EL (cell line): ENCODE measurements at regions not wholly inside any gene's neighbourhood (a gene's known extent, or its start where the extent isn't known, plus 50 kb on each side); places are given as distances from the start of the nearest gene placed in this dataset.
"Not testable (repeated sequence)": the region's sequence is repeated elsewhere in the genome, so short reads cannot be mapped to it uniquely, and the experiment has no call there.

Source experiments
- DNase-seq: peaks from one replicate; pipeline ENCODE4 v3.0.0-alpha.2; 2016

DNA sequence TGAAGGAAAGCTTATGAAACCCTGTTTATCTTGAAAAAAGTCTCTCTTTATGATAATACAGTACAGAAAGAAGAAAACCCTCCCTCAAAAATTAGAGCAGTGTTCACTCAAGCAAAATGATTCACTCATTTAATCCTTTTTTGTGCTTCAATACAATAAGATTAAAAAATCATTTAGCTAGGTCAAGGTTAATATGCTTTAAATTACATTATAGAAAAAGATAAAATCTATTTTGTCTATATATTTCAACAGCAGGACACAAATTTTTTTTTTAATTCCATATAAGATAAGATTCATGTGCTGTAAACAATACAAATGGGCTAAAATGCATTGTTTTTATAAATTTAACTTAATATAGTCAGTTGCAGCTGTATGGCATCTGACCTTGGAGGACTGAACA lies 176.9 kb downstream of the KCNE4 start:
- no peak for DNase-seq

DNA sequence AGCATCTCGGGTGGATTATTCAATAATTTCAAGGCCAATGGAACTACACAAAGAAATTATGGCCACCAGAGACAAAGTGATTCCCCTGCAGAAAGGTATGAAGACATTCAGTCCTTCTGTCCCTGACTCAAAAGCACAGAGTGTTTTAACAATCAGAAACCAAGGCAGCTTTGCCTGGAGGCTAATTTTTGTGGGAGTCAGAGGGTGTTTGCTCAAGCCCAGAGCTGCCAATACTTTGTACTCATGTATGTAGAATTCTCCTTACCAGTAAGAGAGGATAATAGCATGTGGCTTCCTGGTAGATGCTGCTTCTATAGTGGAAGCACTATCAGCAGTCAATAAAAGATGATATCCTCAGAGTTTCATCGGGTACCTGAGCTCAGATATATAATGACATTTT lies 178.4 kb downstream of the KCNE4 start:
- peak; percentile 66 for DNase-seq

DNA sequence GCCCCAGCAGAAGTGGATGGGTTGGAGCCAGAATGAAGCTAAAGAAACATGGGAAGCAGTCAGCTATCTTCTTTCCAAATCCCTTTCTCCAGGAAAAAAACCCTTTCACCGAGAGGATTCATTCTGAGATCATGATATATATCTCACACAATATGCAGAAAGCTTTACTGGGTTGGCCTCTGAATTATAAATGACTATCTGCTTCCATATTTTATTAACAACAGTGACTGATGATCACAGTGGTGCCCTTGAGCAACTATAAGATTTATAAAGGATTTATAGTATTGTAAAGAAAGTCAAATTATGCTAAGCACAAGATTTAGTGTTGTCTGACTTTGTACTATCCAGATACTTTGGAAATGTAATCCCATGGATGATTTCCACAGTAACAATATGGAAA lies 180.3 kb downstream of the KCNE4 start:
- DNase-seq: no peak

DNA sequence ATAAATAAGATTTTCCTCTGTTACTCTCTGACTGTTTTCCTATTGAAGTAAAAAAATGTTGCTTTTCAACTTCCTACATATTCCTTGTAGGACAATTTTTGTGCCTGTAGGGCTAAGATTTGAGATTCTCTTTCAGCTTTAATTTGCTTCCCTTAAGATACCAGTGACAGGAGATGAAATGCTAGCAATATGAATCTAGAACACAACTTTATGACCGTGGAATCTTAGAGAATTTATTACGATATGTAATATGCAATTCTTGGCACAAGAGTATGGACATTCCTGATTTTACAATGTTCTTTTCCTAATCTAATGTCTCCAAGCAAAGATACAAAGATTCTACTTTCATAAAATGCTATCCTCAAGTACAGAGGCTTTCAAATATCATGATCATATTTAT lies 180.9 kb downstream of the KCNE4 start:
- DNase-seq: no peak

DNA sequence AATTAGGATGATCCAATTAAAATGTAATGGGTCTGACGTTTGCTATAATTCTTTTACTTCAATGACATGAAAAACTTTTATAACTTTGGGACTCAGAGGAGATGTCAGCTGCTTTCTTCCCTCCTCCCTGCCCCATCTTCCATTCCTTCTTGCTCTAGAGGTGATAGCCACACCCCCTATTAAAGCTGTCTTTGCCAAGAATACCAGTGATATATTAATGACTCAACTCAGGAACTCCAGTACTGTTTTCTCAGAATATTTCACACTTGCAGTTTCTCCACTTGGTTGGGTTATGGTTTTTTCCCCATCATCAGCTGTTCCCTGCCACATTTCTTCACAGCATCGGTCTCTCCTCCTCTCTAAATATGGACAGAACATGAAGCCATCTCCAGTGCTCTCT lies 184.0 kb downstream of the KCNE4 start:
- DNase-seq: peak; percentile 47

DNA sequence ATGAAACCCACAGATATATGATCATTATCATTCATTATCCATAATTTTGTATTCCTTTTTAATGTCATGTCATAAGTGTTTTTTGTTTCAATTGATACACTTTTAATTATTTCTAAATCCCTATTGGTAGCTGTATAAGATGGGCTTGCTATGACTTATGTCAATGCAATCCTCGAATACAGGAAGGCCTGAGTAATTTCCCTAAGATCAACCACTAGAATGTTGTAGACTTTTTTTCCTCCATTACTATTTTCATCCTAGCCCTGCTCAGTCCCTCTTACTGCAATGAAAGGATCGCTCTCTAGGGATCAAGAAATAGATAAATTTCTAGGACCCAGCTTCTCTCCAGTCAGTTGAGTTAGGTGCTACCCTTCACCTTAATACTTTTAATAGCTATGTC lies 186.3 kb downstream of the KCNE4 start:
- peak; percentile 23 for DNase-seq

DNA sequence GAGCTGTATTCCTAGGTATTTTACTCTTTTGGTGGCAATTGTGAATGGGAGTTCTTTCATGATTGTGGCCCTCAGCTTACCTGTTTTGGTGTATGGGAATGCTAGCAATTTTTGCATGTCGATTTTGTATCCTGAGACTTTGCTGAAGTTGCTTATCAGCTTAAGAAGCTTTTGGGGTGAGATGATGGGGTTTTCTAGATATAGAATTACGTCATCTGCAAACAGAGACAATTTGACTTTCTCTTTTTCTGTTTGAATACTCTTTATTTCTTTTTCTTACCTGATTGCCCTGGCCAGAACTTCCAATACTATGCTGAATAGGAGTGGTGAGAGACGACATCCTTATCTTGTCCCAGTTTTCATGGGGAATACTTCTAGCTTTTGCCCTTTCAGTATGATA lies 191.2 kb downstream of the KCNE4 start:
- DNase-seq: no peak

DNA sequence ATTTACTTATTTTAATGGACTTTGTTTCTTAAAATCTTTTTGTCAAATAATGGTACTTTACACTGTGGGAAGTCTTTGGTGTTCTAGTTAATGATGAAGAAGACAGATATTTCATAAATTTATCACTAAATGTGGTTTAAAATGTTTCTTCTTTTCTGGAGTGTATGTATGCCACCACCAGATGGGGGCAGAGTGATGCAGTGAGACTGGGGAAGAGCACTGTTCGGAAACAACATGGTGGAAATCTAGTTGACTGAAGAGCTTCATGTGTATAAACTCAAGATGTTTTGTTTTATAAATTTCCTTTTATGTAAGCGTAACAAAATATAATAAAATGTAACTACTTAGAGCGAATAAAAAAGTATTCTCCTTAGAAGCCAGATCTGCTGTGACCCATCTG lies 195.1 kb downstream of the KCNE4 start:
- DNase-seq: peak; percentile 38

DNA sequence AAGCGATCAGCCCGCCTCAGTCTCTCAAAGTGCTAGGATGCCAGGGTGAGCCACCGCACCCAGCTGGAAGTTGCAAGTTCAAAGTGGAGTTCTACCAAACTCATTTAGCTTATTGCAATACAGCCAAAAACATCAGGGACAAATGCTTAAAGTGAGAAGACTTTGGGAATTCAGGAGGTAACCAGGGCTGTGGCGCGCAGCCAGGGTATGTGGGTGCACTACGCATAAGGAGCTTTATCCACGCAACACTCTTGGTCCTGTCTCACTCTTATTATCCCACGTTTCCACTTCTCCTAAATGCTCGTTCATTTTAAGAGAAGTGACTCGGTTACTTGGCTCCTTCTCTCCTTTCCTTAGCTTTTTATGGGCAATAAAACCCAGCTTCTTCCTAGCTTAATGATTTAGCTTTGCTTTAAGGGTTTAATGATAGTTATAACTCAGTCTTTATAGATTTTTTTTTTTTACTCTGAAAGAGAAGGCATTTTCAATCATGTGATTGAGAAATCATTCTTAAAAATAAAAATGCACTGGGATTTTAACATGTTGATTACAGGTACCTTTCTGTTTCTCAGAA lies 199.8 kb downstream of the KCNE4 start:
- no peak for DNase-seq

DNA sequence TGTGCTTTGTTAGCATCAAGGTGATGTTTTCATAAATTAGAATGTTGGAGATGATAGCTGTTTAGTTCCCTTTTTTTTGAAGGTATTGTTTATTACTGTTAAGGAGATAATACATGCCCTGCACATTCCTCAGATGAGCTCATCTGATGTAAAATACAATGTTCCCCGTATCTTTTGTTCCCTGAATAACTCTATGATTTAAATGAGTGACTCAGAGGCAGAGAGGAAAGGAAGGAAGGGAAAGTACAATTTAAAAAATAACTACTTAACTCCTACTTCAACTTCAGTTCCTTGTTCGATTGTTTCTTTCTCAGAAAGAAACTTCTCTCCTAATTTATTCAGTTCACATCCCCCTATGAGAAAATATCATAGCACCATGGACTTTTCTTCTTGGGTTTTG lies 208.7 kb downstream of the KCNE4 start:
- peak; percentile 57 for DNase-seq

DNA sequence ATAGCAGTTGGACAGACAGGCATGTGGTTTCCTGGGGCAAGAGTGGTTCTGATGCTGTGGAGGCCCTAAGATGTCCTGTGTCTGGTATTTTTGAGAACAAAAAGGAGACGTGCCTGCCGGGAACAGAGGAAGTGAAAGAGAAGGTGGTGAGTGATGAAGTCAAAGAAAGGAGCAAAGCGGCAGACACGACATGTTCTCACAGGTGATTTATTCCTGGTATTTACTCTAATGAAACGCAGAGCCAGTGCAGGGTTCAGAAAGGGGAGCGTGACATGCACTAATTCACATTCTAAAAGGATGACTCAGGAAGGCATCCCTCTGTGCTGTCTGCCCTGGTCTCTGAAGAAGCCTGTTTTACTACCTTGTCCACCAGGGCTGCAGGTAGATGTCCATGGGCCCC lies 211.0 kb downstream of the KCNE4 start:
- DNase-seq: peak; percentile 66

DNA sequence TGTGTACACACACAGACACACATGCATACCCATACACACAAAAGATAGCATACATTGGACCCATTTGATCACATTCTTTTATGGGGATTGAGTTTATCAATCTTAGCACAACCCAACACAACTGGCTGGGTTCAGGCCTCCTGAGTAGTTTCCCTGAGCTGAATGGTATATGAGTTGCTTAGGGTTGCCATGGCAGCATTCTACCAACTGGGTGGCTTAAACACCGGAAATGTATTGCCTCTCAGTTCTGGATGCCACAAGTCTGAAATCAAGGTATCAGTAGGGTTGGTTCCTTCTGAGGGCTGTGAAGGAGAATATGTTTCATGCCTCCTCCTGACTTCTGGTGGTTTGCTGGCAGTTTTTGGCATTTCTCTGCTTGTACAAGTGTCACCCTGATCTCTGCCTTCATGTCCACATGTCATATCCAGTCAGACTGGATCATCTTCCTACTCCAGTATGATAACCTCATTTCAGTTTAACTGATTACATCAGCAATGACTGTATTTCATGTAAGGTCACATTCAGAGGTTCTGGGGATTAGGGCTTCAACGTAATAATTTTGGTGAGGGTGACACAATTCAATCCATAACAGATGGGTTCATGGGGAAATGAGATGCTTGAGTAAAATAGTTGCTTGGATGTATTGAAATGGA lies 212.7 kb downstream of the KCNE4 start:
- DNase-seq: peak; percentile 3

DNA sequence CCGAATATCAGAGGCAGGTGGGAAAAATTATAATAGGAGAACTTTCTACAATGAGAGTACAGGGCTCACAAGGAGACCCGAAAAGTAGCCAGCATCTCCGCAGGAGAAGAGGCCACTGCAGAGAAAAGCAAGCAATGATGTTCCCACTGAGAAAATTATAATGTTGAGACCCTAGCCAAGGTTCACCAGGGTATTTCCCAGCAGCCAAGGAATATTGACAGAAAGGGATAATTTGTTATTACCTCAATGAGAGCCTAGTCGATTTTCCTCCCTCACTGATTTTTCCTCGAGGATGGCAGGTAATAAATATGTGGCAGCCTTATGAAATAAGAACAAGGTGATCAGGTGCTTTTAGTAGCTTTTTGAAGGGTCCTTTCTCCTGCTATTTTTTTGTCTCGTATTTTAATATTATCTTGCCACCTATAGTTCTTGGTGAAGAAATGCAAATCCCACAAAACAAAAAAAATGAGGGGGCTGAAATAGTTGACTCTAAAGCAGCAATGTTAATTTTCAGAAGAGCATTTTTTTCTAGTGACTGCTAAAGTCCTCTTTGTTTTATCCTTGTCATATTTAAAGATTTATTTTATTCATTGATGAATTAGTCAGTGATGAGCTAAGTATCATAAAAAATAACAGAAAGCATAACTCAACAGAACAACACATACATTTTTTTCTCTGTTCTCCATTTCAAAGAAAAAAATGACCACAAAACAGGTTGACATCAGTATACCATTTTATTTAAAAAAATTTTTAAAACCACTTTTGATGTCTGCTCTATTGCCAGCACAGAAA lies 215.4 kb downstream of the KCNE4 start:
- no peak for DNase-seq

DNA sequence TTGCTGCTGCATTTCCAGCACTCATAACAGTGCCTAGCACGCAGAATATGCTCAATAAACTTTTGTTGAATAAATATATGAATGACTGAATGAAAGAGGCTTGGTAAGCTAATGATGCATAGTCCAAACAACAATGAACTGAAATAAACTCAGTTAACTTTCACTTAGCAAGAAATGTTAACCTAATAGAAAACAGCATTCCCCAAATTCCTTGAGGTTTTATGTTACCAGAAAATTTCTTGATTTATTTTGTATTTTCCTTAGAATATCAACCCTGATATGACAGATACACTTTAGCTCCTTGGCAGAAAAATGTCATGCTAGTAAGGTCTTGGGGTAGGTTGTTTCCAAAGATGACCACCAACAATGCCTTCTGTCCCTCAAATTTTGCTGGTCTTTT lies 217.4 kb downstream of the KCNE4 start:
- DNase-seq: peak; percentile 8

DNA sequence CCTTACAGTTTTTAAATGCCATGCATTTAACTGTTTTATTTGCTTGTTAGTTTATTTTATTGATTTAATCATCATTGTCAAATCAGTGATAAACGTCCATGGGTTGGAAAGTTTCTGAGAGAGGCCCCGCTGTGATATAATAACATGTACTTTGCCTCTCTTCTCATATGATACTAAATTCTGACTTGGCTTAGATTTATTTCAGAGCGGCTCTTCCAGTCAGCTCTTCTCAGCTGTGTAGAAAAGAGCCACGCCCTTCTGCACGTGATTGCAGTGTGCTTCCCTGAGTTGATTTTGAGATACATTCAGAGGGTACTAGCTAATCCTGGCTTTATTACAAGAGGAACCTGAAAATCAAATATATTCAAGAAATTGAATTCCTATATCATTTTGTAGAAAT lies 218.6 kb downstream of the KCNE4 start:
- DNase-seq: no peak

DNA sequence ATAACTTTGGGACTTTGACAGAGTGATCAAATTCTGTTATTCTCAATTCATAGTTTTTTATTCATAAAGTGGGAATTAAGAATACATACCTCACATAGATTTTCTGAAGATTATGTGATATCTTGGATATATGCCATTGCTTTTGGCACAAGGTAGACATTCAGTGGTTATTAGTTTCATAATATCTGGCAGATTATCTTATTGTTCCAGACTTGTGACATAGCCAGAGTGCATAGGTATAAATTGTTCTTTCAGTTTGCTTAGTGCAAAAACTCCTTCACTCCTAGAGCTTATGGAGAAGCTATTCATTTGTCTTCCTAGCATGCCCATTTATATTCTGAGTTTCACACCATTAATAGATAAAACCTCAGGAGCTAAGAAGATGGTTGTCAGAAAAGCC lies 222.0 kb downstream of the KCNE4 start:
- DNase-seq: no peak

DNA sequence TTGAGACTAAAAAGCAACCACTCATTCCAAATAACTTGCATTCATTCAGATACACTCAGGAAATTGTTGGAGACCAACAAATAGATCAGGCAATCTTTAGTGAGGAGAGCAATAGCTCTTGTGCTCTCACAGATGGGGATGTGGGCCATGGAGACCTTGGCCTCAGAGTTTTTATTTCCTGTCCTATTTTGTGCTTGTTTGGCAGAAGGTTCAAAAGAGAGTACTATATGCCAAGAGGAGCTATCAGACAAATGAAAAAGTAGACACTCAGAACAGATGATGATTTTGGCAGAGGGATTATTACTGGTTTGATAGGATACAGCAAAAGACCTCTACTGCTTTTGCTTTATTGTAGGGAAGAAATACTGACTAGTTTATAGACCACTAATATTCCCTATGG lies 230.2 kb downstream of the KCNE4 start:
- DNase-seq: no peak

DNA sequence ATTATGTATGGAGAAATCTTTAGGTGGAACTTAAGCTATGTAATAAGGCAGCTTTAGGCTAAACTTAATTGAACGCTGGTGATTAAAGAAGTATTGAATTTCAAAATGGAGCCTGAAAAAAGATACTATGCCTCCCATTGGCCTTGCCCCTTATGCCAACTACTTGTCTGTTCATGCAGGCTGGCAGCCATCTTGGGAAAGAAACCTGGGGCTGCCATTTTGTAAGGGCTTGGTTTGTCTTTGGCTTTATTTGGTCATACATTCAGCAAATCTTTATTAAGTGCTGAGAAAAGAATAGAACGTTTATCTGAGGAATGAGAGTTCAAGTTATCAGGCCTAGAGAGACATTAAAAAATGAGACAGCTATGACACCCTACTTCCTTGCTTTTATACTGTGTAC lies 231.3 kb downstream of the KCNE4 start:
- no peak for DNase-seq

DNA sequence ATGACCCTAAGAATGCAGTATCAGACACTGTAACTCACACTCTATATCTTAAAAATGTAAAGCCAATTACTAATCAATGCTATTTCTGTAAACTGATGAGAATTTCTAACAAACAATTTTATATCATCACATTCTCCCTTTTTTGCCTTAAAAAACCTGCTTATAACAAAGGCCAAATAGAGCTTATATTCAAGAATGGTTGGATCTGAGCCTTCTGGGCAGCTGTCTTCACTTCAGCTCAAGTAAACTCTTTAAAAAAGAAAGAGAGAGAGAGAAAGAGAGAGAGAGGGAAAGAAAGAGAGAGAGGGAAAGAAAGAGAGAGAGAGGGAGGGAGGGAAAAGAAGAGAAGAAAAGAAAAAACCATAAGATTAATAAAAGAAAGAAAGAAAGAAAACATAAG lies 231.8 kb downstream of the KCNE4 start:
- no peak for DNase-seq

DNA sequence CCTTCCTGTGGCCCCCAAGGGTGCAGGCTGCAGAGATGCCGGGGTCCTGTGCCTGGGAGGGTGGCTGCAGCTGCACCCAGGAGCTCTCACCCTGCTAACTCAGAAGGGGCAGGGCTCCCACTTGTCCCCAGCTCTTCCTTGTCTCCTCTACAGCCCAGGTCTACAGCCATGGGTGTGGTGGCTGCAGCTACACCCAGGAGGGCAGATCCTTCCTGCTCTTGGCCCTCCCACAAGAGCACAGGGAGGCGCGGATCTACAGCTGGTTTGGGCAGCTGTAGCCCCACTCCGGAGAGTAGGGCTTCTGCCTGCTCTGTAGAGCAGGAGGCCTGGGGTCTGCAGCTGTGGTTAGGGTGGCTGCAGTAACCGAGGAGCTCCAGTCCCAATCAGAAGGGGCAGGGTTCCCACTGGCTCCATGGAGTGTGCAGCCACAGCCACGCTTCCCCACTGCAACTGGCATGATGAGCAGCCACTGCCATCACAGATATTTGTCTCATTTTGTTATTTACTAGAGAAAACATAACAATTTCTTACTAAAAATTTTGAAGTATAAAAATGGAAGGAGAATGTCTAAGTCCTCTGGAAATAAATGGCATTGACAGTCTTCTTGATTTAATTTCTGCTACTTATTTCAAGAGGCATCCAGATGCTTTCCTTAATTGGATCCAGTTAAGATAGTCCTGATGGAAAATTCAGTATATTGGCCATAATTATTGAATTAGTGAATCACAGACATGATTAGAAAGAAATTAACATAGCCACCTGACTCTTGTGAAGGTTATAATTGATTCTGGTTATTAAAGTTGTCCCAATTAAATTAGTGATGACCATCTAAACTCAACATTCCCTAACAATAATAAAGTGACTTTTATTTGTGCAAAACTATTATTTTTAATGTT lies 233.6 kb downstream of the KCNE4 start:
- no peak for DNase-seq

DNA sequence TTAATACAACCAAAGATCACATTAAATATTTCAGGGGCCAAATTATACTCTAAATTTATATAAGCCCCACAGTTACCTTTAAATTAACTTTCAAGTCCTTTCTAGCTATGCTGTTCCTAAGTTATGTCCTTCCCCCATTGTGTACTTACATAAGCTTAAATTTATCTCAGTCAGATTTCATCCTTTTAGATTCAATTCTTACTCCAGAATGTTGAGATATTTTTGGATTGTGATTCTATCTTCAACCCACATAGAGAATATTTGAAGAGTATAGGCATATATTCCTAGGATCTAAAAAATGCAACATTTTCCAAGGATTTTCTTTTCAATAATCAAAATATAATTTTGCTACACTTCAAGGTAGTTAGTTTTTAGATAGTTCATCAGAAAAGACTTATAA lies 242.8 kb downstream of the KCNE4 start:
- DNase-seq: no peak

DNA sequence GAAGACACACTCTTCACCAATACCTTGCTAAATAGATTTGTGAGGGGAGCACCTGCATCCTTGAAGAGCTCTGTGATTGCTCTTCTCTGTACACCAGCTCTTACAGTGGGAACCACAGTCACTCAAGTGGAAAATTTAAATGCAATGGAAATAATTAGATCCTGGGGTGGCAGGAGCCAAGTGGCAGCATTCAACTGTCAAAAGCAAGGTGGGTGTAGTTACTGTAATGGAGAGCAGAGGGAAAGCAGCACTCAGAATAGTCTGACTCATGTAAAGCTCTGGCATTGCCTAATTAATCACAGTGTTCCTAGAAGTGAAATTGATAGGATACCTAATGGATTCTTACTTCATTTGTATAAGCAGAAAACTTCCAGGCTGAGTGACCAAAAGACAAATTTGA lies 245.8 kb downstream of the KCNE4 start:
- no peak for DNase-seq

DNA sequence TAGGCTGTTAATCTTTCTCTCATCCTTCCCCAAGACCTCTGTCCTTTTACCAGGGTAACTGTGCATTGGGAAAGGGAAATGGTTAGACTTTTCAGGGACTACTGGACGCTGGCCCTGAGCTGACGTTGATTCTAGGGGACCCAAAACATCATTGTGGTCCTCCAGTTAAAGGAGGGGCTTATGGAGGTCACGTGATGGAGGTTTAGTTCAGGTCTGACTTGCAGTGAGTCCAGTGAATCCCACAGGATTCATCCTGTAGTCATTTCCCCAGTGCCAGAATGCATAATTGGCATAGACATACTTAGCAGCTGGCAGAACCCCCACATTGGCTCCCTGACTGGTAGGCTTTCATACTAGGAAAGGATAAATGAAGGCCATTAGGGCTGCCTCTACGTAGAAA lies 246.3 kb downstream of the KCNE4 start:
- not testable (repeated sequence) for DNase-seq
